Loucy (cell line): ENCODE measurements at regions not wholly inside any gene's neighbourhood (a gene's known extent, or its start where the extent isn't known, plus 50 kb on each side); places are given as distances from the start of the nearest gene placed in this dataset.

Experiments used
- EZH2phosphoT487 ChIP-seq: fragments of 200-600 bp; IDR thresholded peaks from 2 replicates; pipeline ENCODE4 v1.6.1; 2018; ENCODE audit warnings: antibody characterized with exemption, mild to moderate bottlenecking, moderate library complexity, borderline replicate concordance
- TF ChIP-seq, protein P1 (sequence below): fragments of 200-600 bp; sonication (generic); conservative IDR thresholded peaks from 2 replicates; pipeline ENCODE4 v1.5.1; 2014; ENCODE audit warnings: mild to moderate bottlenecking, antibody characterized with exemption, low read length

DNA sequence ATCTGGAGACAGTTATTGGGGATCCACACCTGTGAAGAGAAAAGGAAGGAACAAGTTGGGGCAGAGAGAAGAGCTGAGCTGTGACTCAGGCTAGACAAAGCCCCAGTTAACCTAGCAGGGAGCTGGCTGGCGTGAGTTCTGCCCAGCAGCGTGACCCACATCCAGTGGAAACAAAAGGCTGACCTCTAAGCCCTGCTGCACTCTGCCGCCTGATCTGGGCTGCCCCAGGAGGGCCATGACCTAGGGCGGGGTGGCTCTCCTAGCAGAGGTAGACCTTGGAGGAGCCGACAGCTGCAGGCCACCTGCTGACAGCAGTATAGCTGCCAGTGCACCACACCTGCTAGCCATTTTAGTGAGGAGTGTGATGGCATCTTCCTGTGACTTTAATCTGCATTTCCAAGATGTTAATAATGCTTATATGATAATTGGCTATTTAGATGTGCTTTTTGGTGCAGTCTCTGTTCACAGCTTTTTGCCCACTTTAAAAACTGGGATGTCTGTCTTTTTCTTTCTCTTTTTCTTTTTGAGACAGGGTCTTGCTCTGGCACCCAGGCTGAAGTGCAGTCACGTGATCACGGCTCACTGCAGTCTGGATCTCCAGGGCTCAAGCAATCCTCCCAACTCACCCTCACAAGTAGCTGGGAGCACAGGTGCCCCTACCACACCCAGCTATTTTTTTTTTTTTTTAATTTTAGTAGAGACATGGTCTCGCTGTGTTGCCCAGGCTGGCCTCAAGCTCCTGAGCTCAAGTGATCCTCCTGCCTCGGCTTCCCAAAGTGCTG is 78.1 kb downstream of the LSM3 start:
- TF ChIP-seq, protein P1, sequence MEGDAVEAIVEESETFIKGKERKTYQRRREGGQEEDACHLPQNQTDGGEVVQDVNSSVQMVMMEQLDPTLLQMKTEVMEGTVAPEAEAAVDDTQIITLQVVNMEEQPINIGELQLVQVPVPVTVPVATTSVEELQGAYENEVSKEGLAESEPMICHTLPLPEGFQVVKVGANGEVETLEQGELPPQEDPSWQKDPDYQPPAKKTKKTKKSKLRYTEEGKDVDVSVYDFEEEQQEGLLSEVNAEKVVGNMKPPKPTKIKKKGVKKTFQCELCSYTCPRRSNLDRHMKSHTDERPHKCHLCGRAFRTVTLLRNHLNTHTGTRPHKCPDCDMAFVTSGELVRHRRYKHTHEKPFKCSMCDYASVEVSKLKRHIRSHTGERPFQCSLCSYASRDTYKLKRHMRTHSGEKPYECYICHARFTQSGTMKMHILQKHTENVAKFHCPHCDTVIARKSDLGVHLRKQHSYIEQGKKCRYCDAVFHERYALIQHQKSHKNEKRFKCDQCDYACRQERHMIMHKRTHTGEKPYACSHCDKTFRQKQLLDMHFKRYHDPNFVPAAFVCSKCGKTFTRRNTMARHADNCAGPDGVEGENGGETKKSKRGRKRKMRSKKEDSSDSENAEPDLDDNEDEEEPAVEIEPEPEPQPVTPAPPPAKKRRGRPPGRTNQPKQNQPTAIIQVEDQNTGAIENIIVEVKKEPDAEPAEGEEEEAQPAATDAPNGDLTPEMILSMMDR = 0 out of 2 replicates have a peak, but pooled peaks have one; percentile 12
- TF ChIP-seq EZH2phosphoT487 = no peak
